Body of pancreas (tissue), 4 donors: ENCODE measurements at regions not wholly inside any gene's neighbourhood (a gene's known extent, or its start where the extent isn't known, plus 50 kb on each side); places are given as distances from the start of the nearest gene placed in this dataset.

ENCODE experiments used
- POLR2A ChIP-seq, 3 donors: fragments of 450-650 bp; IDR thresholded peaks; one replicate each; pipeline ENCODE4 v1.6.1; 2016; ENCODE audit warnings: antibody characterized with exemption in 3 of 3, mild to moderate bottlenecking in 2 of 3
- TF ChIP-seq, protein P1 (sequence below), 7 experiments: fragments of 450-650 bp in 4 of 7; fragments of 200-600 bp in 3 of 7; sonication (generic) in 3 of 7; IDR thresholded peaks; one replicate each; pipeline ENCODE4 v1.5.1; 2016 to 2019; ENCODE audit warnings: antibody characterized with exemption in 7 of 7

- no peak for TF ChIP-seq POLR2A (IDR thresholded peaks at IDR 0.05)
- TF ChIP-seq, protein P1, sequence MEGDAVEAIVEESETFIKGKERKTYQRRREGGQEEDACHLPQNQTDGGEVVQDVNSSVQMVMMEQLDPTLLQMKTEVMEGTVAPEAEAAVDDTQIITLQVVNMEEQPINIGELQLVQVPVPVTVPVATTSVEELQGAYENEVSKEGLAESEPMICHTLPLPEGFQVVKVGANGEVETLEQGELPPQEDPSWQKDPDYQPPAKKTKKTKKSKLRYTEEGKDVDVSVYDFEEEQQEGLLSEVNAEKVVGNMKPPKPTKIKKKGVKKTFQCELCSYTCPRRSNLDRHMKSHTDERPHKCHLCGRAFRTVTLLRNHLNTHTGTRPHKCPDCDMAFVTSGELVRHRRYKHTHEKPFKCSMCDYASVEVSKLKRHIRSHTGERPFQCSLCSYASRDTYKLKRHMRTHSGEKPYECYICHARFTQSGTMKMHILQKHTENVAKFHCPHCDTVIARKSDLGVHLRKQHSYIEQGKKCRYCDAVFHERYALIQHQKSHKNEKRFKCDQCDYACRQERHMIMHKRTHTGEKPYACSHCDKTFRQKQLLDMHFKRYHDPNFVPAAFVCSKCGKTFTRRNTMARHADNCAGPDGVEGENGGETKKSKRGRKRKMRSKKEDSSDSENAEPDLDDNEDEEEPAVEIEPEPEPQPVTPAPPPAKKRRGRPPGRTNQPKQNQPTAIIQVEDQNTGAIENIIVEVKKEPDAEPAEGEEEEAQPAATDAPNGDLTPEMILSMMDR (IDR thresholded peaks at IDR 0.05) = no peak
Observed at GRCh38 chr6:163790266-163790840, 375.8 kb downstream of the QKI start.
